ENCODE measurements at regions not wholly inside any gene's neighbourhood (a gene's known extent, or its start where the extent isn't known, plus 50 kb on each side); places are given as distances from the start of the nearest gene placed in this dataset.
"Not testable (repeated sequence)": the region's sequence is repeated elsewhere in the genome, so short reads cannot be mapped to it uniquely, and the experiment has no call there.

- ChIA-PET CTCF (no interaction called here), POLR2A (no interaction called here)
- no peak for DNase-seq (ENCODE audit: extremely low spot score)
- TF ChIP-seq CTCF (IDR thresholded peaks at IDR 0.05; ENCODE audit: control extremely low read depth, extremely low read depth, low read depth, missing control alignments), result no peak
Observed at GRCh38 chr4:64814616-64815015, 405.4 kb upstream of the TECRL start.

- no peak for TF ChIP-seq CTCF (IDR thresholded peaks at IDR 0.05; ENCODE audit: control extremely low read depth, extremely low read depth, low read depth, missing control alignments)
- no peak for DNase-seq (ENCODE audit: extremely low spot score)
- POLR2A ChIA-PET, result no interaction called here
- CTCF ChIA-PET, result no interaction called here
Observed at GRCh38 chr4:64807821-64808220, 398.6 kb upstream of the TECRL start.

GRCh38 chr4:64799751-64800150, 390.5 kb upstream of the TECRL start:
- TF ChIP-seq CTCF (IDR thresholded peaks at IDR 0.05; ENCODE audit: control extremely low read depth, extremely low read depth, low read depth, missing control alignments), result no peak
- ChIA-PET POLR2A (no interaction called here), CTCF (interaction anchor here (0.9 kb wide), 1 partner anchor 11 kb away, joined by 3 read pairs; no protein-coding TSS in a partner anchor)
- no peak for DNase-seq (ENCODE audit: extremely low spot score)

GRCh38 chr4:64798828-64799227, 389.6 kb upstream of the TECRL start:
- CTCF ChIA-PET; DNase-seq (ENCODE audit: extremely low spot score); POLR2A ChIA-PET: not testable (repeated sequence)

GRCh38 chr4:64796581-64796980, 387.3 kb upstream of the TECRL start:
- CTCF ChIA-PET, result no interaction called here
- POLR2A ChIA-PET, result no interaction called here
- DNase-seq (ENCODE audit: extremely low spot score), result no peak
- no peak for TF ChIP-seq CTCF (IDR thresholded peaks at IDR 0.05; ENCODE audit: control extremely low read depth, extremely low read depth, low read depth, missing control alignments)

- ChIA-PET POLR2A (no interaction called here), CTCF (interaction anchor here (1.1 kb wide), 1 partner anchor 11 kb away, joined by 4 read pairs; no protein-coding TSS in a partner anchor)
- DNase-seq (ENCODE audit: extremely low spot score), result no peak
- no peak for TF ChIP-seq CTCF (IDR thresholded peaks at IDR 0.05; ENCODE audit: control extremely low read depth, extremely low read depth, low read depth, missing control alignments)
Observed at GRCh38 chr4:64784125-64784524, 374.9 kb upstream of the TECRL start.

- peak; percentile 50 for TF ChIP-seq CTCF (IDR thresholded peaks at IDR 0.05; ENCODE audit: control extremely low read depth, extremely low read depth, low read depth, missing control alignments)
- POLR2A ChIA-PET, result no interaction called here
- CTCF ChIA-PET, result interaction anchor here (1.0 to 1.3 kb wide), 2 partner anchors 10 to 22 kb away, joined by 3 to 6 read pairs; no protein-coding TSS in a partner anchor
- DNase-seq (ENCODE audit: extremely low spot score), result no peak
Observed at GRCh38 chr4:64781737-64782326, 372.6 kb upstream of the TECRL start.

All from GM10248 (cell line).